ENCODE measurements at regions not wholly inside any gene's neighbourhood (a gene's known extent, or its start where the extent isn't known, plus 50 kb on each side); places are given as distances from the start of the nearest gene placed in this dataset.
"Not testable (repeated sequence)": the region's sequence is repeated elsewhere in the genome, so short reads cannot be mapped to it uniquely, and the experiment has no call there.

DNA sequence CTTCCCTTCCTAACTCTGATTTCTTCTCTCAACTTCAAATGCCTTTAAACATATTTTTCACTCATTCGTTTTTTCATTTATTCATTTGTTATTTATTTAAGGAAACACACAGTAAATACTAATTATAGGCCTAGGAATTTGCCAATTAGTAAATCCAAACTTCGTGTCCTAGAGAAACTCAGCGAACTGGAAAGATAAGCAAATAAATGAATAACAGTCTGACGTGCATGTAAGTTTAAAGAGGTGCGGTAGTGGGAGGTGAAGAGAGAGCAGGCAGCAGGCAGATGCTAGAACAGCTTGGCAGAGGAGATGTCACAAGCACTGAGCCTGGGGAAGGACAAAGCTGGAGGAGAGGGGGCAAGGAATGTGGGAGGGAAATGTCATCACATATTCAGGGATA is 228.2 kb downstream of the DPY19L2 start:
- TF ChIP-seq, protein P1, sequence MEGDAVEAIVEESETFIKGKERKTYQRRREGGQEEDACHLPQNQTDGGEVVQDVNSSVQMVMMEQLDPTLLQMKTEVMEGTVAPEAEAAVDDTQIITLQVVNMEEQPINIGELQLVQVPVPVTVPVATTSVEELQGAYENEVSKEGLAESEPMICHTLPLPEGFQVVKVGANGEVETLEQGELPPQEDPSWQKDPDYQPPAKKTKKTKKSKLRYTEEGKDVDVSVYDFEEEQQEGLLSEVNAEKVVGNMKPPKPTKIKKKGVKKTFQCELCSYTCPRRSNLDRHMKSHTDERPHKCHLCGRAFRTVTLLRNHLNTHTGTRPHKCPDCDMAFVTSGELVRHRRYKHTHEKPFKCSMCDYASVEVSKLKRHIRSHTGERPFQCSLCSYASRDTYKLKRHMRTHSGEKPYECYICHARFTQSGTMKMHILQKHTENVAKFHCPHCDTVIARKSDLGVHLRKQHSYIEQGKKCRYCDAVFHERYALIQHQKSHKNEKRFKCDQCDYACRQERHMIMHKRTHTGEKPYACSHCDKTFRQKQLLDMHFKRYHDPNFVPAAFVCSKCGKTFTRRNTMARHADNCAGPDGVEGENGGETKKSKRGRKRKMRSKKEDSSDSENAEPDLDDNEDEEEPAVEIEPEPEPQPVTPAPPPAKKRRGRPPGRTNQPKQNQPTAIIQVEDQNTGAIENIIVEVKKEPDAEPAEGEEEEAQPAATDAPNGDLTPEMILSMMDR (IDR thresholded peaks at IDR 0.05; ENCODE audit: control insufficient read depth, extremely low read depth, insufficient read depth), result no peak
- DNase-seq (ENCODE audit: low read depth), result no peak
- H3K4me3 ChIP-seq (ENCODE audit: low read depth, low read length), result no peak overlapping the region

DNA sequence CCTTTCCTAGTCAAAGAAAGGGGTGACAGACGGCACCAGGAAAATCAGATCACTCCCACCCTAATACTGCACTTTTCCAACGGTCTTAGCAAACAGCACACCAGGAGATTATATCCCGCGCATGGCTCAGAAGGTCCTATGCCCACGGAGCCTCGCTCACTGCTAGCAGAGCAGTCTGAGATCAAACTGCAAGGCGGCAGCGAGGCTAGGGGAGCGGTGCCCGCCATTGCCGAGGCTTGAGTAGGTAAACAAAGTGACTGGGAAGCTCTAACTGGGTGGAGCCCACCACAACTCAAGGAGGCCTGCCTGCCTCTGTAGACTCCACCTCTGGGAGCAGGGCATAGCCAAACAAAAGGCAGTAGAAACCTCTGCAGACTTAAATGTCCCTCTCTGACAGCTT is 233.9 kb downstream of the DPY19L2 start:
- not testable (repeated sequence) for H3K4me3 ChIP-seq (ENCODE audit: low read depth, low read length); DNase-seq (ENCODE audit: low read depth)

DNA sequence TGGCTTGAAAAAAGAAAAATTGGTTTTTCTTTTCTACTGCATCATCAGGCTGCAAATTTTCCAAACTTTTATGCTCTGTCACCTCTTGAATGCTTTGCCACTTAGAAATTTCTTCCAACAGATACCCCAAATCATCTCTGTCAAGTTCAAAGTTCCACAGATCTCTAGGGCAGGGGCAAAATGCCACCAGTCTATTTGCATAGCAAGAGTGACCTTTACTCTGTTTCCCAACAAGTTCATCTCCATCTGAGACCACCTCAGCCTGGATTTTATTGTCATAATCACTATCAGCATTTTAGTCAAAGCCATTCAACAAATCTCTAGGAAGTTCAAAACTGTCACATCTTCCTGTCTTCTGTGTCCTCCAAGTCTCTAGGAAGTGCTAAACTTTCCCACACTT is 240.3 kb downstream of the DPY19L2 start:
- not testable (repeated sequence) for H3K4me3 ChIP-seq (ENCODE audit: low read depth, low read length); DNase-seq (ENCODE audit: low read depth)

DNA sequence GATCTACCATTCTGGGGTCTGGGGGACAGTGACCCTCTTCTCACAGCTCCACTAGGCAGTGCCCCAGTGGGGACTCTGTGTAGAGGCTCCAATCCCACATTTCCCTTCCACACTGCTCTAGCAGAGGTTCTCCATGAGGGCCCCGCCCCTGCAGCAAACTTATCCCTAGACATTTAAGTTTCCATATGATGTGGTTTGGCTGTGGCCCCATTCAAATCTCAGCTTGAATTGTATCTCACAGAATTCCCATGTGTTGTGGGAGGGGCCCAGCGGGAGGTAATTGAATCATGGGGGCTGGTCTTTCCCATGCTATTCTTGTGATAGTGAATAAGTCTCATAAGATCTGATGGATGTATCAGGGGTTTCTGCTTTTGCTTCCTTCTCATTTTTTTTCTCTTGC is 241.3 kb downstream of the DPY19L2 start:
- DNase-seq (ENCODE audit: low read depth); H3K4me3 ChIP-seq (ENCODE audit: low read depth, low read length): not testable (repeated sequence)

DNA sequence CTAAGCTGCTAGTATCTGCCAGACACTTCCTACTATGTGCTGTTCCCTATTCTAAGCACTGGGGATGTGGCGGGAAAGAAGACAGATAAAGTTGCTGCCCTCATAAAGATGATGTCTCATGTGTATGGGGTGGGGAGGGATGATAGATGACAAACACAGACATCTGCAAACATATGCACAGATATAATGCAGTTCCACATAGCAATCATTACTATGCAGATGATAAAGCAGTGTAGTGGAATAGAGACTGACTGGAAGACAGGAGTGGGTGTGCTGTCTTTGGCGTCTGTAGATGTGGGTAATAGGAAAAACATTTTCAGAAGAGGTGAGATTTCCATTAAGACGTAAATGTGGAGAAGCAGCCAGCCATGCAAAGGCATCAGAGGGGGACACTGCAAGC is 243.6 kb downstream of the DPY19L2 start:
- no peak overlapping the region for H3K4me3 ChIP-seq (ENCODE audit: low read depth, low read length)
- DNase-seq (ENCODE audit: low read depth), result no peak
- TF ChIP-seq, protein P1 (IDR thresholded peaks at IDR 0.05; ENCODE audit: control insufficient read depth, extremely low read depth, insufficient read depth), result no peak

DNA sequence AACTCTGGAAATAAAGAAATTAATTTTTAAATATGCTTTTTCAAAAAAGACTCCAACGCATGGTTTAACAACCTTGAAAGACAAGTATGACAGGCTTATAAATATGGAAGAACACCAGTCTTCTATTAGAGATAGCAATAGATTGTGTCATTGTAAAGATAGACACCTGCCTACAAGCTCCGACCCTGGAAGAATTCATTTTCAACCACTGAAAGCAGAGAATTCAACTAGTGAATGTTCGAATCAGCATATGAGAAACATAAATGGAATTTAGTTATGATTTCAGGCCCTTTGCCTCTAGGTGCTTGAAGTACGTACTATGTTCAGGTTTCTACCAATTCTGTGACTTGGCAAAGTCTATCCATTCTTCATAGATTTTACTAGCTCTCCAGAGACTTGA is 244.5 kb downstream of the DPY19L2 start:
- TF ChIP-seq, protein P1 (IDR thresholded peaks at IDR 0.05; ENCODE audit: control insufficient read depth, extremely low read depth, insufficient read depth), result no peak
- no peak for DNase-seq (ENCODE audit: low read depth)
- H3K4me3 ChIP-seq (ENCODE audit: low read depth, low read length), result no peak overlapping the region

DNA sequence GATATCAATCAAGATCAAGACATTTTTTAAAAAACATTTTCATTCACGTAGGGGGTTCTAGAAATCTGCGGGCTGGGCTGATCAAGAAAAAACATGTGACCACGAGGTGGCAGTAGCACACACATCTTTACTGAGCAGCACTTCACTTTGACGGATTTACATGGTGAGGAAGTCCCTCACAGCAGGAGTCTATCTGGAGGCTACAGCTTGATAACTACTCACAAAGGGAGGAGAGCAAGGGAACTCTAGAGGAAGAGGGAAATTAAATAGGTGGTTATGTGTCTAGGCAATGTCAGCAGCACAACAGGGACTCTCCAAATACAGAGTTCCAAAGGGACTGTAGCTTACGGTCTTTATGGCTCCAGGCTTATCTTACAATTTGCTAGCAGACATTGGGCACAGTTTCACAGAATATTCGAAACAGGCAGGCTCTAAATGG is 248.1 kb downstream of the DPY19L2 start:
- TF ChIP-seq, protein P1 (IDR thresholded peaks at IDR 0.05; ENCODE audit: control insufficient read depth, extremely low read depth, insufficient read depth), result peak; percentile 83
- H3K4me3 ChIP-seq (ENCODE audit: low read depth, low read length), result no peak overlapping the region
- peak; percentile 59 for DNase-seq (ENCODE audit: low read depth)

DNA sequence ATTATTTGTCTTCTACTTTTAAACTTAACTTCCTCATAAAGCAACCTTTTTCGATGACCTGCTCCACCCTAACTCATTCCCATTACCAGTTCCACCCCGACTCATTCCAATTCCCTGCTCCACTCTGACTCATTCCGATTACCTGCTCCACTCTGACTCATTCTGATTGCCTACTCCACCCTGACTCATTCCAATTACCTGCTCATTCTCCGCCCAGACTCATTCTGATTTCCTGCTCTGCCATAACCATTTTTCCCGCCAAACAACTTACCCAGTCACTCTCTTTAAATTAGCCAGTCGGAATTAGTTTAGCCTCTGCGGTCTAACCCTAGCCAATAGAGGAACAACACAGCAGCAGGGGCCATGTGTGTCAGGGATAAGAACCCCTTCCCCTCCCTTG is 249.1 kb downstream of the DPY19L2 start:
- no peak overlapping the region for H3K4me3 ChIP-seq (ENCODE audit: low read depth, low read length)
- no peak for DNase-seq (ENCODE audit: low read depth)
- TF ChIP-seq, protein P1 (IDR thresholded peaks at IDR 0.05; ENCODE audit: control insufficient read depth, extremely low read depth, insufficient read depth), result no peak

DNA sequence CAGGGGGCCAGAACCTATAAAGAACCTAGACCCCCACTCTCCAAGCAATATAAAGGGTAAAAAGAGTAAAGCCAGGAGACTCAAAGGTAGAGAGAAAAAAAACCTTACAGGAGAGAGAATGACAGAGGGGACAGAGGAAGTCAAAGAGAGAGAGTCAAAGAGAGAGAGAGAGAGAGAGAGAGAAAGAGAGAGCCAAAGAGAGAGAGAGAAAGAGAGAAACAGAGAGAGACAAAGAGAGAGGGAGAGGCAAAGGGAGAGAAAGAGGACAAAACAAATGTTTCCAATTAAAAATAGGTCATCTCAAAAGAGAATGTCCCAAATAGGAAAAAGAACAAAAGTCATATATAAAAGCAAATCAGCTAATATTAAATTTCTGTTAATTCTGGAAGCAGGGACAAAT is 251.5 kb downstream of the DPY19L2 start:
- DNase-seq (ENCODE audit: low read depth), result no peak
- H3K4me3 ChIP-seq (ENCODE audit: low read depth, low read length), result no peak overlapping the region
- TF ChIP-seq, protein P1 (IDR thresholded peaks at IDR 0.05; ENCODE audit: control insufficient read depth, extremely low read depth, insufficient read depth), result no peak
